ENCODE measurements at regions not wholly inside any gene's neighbourhood (a gene's known extent, or its start where the extent isn't known, plus 50 kb on each side); places are given as distances from the start of the nearest gene placed in this dataset.
"Not testable (repeated sequence)": the region's sequence is repeated elsewhere in the genome, so short reads cannot be mapped to it uniquely, and the experiment has no call there.

DNA sequence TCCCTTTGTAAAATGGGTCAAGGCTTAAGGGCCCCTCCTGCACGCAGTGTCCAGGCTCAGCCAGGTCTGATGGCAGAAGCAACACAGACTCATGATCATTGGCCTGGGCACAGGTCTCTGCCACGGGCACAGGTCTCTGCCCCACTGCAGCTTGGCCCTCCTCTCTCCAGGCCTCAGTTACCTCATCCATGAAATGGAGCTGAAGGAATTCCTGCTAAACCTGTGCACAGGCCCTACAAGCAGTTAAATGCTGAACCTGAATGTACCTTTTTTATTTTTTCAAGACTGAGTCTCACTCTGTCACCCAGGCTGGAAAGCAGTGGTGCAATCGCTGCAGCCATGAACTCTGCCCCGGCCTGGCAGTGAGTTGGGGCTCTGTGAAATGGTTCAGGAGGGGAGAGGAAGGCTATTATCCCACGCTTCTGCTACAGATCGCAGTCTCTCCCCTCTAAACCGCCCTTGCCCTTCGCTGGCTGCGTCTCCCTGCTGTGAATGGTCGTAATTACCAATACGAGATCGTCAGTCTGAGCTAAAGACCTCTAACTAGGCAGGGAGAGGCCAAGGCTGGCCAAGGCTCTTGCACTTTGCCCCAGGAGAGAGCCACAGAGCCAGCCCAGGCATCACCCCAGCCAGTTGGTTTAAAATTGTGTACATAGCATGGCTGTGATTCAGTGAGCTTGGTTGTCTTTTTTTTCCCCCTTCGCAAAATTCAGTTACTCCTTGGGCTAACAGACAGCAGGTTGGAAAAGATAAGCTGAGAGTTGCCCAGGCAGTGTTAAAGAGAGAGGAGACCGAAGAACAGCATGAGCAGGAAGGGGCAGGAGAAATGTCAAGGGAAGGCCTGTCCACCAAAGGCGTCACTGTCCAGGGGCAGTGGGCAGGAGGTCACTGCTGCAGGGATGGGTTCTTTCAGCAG lies 93.0 kb upstream of the KCTD7 start:
- no peak for DNase-seq (ENCODE audit: low read depth in 2 of 2, low spot score in 1 of 2)

DNA sequence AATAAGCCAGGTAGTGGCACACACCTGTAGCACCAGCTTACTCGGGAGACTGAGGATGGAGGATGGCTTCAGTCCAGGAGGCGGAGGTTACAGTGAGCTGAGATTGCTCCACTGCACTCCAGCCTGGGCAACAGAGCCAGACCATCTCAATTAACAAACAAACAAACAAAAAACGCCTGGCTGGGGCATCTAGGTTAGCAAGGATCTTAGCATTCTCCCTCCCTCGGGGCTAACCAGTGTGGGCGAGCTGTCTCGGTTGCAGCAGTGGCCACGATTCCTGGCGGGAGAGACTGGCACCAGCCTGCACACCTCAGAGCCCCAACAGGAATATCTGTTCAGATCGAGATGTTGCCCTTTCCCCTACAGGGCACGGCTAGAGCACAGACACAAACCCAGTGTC lies 91.3 kb upstream of the KCTD7 start:
- DNase-seq (ENCODE audit: low read depth in 2 of 2, low spot score in 1 of 2) = no peak

DNA sequence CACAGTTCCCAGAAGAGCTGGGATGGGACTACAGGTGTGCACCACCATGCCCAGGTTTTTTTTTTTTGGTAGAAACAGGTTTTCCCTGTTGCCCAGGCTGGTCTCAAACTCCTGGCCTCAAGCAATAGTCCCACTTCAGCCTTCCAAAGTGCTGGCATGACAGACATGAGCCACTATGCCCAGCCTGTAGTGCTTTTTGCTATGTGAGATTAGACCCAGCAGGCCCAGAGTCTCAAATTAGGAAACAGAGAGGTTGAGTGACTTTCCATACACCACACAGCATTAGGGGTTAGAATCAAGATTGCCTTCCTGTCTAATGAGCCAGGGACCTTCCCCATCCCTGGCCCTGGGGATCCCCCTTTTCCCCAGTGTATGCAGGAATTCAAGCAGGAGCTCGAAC lies 90.8 kb upstream of the KCTD7 start:
- no peak for DNase-seq (ENCODE audit: low read depth in 2 of 2, low spot score in 1 of 2)

DNA sequence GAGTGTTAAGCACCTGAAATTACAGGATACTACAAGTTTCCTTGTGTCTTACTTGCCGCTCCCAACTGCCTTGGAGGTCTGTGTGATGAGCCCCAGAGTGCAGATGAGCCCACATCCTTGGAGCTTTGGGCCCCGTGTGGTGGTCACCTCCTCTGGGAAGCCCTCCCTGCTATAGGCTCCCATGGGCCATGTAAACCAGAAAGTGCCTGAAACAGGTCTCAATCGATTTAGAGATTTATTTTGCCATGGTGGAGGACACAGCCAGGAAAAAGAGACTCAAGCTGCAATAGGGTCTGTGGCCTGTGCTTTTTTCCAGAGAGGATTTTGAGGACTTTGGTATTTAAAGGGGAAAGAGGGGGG lies 89.4 kb upstream of the KCTD7 start:
- DNase-seq (ENCODE audit: low read depth in 2 of 2, low spot score in 1 of 2) = no peak

DNA sequence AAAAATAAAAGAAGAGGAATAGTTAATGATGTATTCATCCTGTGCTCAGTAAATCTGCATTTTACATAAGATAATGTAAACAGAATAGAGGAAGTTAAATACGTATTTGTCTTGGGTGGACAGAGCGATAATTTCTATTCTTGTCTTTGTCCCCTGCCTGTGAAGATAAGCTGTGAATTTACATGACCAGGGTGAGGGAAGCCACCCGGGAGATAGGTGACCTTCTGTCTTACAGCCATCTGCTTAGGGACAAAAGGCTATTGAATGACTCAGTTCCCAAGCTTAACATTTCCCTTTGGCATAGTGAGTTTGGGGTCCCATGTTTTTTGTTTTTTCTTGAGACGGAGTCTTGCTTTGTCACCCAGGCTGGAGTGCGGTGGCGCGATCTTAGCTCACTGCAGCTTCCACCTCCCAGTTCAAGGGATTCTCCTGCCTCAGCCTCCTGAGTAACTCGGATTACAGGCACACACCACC lies 88.7 kb upstream of the KCTD7 start:
- no peak for DNase-seq (ENCODE audit: low read depth in 2 of 2, low spot score in 1 of 2)

DNA sequence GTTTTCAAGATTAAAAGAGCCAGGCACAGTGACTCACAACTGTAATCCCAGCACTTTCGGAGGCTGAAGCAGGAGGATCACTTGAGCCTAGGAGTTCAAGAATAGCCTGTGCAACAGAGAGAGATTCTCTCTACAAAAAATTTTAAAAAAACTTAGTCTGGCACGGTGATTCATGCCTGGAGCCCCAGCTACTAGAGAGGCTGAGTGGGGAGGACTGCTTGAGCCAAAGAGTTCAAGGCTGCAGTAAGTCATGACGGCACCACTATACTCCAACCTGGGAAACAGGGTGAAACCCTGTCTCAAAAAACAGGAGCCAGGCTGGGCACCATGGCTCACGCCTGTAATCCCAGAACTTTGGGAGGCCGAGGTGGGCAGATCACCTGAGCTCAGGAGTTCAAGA lies 86.6 kb upstream of the KCTD7 start:
- no peak for DNase-seq (ENCODE audit: low read depth in 2 of 2, low spot score in 1 of 2)

DNA sequence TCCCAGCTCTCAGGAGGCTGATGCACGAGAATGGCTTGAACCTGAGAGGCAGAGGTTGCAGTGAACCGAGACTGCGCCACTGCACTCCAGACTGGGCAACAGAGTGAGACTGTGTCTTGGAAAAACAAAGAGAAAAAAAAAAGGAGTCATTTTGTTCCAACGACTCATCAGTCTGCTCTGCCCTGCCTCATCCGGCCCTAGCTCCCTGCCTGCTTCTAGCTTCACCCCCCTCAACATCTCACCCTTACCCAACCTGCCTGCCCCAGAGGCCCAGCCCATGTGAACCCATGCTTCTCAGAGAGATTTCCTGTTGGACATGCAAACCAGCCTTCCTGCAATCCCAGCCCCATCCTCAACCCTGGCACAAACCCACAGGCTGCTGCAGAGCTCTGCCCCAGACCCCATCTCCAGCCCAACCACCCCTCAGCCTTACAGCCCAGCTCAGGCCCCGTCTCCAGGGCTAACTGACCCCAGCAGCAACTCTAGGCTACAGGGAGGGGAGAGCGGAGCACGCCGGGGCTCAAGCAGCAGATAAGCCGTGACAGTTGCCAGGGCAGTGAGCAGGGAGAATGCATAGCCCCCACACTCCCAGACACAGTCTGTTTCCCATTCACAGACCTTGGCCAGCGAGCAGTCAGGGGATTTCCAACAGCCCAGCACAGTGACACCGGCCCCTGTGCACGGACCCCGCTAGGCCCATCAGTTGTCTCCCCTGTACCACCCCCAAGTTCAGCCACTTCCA lies 86.0 kb upstream of the KCTD7 start:
- no peak for DNase-seq (ENCODE audit: low read depth in 2 of 2, low spot score in 1 of 2)

DNA sequence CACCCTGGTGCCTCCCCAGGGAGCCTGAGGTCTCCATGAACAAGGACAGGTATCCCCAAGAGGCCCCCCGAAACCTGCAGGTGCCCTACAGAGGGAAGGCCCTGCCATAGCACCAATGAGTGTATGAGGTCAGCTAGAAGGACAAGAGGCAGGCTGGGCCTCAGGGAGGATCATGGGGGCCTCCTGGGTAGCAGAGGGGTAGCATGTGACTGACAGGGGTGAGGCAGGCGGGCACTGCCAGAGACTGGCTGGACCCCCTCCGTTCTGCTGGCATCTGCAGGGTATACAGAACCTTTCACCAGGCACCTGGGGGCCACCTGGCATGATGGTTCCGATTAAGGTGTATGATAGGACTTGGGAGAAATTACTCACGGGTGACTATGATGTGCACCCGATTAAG lies 79.2 kb upstream of the KCTD7 start:
- DNase-seq (ENCODE audit: low read depth in 2 of 2, low spot score in 1 of 2) = no peak

DNA sequence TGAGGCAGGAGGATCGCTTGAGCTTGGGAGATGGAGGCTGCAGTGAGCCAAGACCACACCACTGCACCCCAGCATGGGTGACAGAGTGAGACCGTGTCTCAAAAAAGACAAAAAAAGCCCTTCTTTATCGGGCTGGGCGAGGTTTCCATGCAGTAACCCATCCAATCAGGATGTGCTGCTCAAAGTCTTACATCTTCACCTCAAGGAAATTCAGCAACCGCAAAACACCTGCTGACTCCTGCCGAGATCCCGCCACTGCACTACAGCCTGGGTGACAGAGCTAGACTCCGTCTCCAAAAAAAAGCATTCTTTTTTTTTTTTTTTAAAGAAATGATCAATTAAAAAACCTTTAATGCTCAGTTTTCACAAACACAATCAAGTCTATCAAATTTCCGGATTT lies 75.7 kb upstream of the KCTD7 start:
- DNase-seq (ENCODE audit: low read depth in 2 of 2, low spot score in 1 of 2) = no peak

DNA sequence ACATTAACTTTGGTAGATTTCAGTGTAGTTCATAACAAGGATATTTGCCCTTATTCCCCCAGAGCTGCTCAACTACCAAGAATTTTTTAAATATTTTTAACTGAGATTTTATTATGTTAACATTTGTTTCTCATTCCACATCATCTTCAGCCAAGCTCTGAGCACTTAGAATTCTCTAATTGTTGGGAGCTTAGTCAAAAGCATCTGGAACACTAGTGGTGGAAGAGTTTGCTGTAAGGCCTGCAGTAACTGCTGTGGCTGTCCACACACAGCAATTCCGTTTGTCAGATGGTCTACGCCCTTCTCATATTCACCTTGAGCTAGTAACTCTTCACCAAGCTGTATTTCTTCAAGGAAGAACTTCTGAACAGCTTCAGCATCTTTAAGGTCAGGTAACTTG lies 75.0 kb upstream of the KCTD7 start:
- not testable (repeated sequence) for DNase-seq (ENCODE audit: low read depth in 2 of 2, low spot score in 1 of 2)

DNA sequence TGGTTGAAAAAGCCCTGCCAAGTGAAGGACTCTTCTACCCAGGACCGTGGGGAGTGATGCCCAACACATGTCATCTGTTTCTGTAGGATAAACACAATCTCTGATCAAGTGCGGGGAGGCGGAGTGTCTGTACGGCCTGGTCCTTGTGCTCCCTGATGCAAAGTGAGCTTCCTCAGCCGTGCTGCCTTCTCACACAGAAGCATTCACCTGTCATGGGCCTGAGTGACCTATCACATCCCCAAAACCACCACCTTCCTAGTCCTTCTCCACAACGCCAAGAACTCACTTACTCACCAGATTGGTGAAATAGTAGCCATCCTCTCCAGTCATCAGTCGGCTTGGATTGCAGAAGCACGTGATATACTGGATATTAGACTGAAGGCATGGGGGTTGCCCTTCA lies 74.4 kb upstream of the KCTD7 start:
- DNase-seq (ENCODE audit: low read depth in 2 of 2, low spot score in 1 of 2) = not testable (repeated sequence)

DNA sequence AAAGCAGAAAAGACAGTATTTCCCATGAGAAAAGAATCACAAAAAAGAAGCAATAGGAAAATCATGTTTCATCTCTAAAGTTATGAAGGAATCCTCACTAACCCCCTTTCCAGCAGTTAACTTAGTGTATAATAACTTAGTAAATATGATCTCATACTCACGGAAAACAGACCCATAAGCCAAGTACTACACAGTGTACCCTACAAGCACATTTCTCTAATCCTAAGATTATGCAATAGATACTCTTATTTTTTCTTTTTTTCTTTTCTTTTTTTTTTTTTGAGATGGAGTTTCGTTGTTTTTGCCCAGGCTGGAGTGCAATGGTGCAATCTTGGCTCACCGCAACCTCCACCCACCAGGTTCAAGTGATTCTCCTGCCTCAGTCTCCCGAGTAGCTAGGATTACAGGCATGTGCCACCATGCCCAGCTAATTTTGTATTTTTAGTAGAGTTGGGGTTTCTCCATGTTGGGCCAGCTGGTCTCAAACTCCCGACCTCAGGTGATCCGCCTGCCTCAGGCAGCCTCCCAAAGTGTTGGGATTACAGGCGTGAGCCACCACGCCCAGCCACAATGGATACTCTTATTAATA lies 73.7 kb upstream of the KCTD7 start:
- DNase-seq (ENCODE audit: low read depth in 2 of 2, low spot score in 1 of 2) = not testable (repeated sequence)

DNA sequence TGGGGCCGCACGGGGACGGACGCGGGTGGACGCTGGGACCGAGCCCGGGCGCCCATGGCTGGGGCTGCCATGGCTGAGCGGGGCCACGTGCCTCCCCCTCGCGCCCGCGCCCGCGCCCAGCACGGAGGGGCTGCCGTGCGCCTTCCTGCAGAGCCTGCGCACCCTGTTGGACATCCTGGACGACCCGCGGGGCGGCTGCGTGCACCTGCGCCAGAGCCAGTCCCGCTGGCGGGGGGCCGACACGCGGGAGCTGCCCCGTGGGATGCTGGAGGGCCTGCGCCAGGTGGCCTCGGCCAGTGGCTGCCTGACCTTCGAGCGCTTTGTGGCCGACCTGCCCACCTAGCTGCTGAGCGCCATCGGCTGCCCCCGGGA lies 72.5 kb upstream of the KCTD7 start:
- no peak for DNase-seq (ENCODE audit: low read depth in 2 of 2, low spot score in 1 of 2)

DNA sequence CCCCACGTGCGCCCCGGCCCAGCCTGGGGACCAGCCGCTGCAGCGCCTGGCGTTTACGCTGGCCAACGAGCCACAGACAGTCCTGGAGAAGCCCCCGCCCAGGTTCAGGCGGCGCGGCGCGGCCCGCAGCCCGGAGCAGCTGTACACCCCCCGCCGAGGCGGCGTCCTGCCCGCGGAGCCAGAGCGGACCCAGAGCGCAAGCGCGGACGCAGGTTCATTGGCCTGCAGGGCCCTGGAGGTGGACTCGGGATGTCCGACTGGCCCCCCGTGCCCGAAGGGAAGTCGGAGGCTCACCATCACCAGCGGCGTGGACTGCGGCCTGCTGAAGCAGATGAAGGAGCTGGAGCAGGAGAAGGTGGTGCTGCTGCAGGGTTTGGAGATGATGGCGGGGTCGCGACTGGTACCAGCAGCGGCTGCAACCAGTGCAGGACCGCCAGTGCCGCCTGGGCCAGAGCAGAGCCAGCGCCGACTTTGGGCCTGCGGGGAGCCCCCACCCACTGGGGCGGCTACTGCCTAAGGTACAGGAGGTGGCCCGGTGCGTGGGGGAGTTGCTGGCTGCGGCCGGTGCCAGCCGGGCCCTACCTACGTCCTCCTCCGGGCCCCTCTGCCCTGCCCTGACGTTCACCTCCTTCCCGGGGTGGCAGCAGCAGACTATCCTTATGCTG lies 72.0 kb upstream of the KCTD7 start:
- no peak for DNase-seq (ENCODE audit: low read depth in 2 of 2, low spot score in 1 of 2)

DNA sequence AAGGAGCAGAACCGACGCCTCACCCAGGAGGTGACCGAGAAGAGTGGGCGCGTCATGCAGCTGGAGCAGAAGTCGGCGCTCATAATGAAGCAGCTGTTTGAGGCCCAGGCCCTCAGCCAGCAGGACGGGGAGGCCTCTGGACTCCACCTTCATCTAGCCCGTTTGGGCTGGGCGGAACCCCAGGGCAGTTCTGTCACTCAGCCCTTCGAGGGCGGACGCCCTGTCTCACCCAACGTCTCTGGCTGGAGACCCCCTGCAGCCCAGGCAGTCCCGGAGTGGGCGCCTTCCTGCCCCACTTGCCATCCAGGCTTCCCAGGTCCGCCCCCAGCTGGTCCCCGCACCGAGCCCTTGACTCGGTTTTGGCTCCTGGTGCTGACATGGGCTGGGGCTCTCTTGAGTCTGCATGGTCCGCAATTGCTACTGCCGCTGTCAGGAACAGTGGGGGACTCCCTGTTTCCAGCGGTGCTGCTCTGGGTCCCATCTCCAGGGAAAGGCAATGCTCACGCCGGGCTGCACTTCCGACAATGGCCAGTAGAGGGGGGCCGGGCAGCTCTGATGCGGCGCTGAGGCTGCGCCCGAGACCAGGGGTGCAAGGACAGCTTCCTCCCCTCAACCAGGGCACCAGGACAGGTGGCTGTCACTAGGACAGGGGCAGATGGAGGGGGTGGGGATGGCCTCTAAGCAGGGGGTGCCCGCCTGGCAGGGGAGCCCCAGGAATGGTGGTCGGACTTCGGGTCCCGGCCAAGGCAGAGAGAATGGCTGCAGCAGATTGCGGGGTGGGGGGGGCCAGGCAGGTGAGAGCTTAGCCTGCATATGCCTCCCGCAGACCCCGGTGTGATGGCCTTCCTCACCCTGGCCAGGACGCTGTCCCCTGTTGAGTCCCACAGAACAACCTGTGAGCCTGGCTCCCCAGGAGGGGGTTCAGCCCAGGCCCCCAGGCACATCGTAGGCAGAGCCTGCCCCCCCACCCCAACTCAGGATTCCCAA lies 71.2 kb upstream of the KCTD7 start:
- DNase-seq (ENCODE audit: low read depth in 2 of 2, low spot score in 1 of 2) = peak; percentile 23 to 60

DNA sequence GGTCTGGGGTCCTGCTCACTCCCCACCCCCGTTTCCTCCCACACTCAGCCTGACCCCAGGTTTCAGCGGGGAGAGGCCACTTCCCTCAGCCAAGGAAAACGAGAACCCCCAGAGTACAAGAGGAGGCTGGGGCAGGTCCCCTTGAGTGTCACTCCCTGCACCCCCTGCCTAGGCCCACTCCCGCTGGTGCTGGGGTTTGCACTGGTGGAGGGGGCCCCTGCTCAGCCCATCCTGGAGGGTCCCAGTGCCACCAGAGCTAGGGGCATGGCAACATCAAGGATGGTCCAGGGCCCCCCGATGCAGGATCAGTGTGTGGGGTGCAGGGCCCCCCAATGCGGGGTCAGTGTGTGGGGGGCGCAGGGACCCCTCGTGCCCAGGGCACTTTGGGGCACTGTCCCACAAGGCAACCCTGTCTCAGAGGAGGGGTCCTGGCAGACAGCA lies 70.5 kb upstream of the KCTD7 start:
- no peak for DNase-seq (ENCODE audit: low read depth in 2 of 2, low spot score in 1 of 2)

DNA sequence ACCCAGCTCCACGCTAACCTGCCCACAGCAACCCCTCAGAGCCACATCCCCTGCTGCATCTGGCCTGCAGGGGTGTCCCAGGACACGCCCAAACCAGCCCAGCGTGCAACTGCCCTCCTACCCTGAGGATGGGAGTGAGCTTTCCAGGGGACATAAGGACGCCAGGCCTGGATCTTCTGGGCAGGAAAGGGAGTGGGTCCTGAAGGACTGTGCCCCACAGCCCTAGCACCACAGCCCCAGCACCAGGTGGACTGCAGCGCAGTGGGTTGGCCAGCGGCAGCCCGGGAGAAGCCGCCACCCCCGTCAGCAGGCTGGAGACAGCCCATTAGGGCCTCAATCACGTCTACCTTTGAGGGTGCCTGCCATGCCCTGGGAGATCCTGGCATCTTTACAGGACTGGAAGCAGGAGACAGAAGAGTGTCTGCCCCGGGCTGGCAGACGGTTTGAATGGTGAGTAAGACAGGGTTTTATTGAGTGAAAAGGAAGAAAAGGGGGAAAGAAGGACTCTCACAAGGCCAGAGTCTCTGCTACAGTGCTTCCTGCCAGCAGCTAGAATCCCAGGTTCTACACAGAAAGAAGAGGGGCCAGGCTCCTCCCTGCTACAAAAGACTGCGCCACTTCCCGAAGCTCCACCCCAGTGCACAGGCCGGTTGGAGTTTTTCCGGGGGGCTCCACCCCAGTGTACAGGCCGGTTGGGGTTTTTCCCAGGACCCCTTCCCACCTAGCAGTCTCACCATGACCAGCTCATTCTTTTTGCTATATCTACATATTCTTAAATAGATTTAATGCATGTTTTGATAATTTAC lies 69.8 kb upstream of the KCTD7 start:
- no peak for DNase-seq (ENCODE audit: low read depth in 2 of 2, low spot score in 1 of 2)

DNA sequence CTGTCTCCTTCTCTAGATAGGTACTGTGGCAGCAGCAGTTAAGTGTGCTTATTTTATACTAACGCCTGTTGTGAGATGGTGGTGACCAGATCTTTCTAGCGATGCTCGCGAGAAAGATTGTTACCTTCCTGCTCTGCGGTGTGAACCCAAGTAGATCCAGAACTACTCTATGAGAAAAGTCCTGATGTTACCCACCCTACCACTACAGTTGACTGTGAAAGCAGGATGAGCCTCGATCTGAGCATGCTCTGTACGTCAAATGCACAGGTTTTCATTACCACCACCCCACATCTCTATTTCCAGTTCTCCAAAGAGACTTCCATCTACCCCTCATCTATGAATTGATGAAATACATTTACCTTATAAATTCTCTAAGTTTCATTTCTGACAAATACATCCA lies 64.6 kb upstream of the KCTD7 start:
- DNase-seq (ENCODE audit: low read depth in 2 of 2, low spot score in 1 of 2) = no peak

DNA sequence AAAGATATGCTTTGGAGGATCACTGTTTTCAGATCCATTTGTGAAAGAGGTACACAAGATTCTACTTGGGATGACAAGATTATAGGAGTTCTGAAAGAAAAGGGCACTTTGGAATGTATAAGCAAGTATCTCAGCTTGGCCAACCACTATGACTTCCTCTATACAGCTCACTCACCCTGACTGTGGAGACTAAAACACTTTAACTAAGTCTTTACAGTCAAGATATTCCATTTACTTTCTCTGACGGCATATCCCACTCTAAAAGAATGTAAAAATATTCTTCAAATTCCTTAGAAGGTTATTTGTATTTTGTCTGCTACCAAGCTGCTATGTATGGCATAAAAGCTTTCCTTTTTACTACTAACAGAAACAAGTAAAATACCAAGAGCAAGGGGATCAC lies 58.5 kb upstream of the KCTD7 start:
- not testable (repeated sequence) for DNase-seq (ENCODE audit: low read depth in 2 of 2, low spot score in 1 of 2)
